Neural cell (in vitro differentiated cells): ENCODE measurements at regions not wholly inside any gene's neighbourhood (a gene's known extent, or its start where the extent isn't known, plus 50 kb on each side); places are given as distances from the start of the nearest gene placed in this dataset.

Experiments
- H2AFZ ChIP-seq: fragments of 200-600, 300-800 bp; sonication (generic), shearing (Covaris generic); 2 replicates; pipeline ENCODE4 v1.6.0; 2014; ENCODE audit warnings: low read depth, mild to moderate bottlenecking, antibody characterized with exemption, low read length, moderate library complexity
- H3F3A ChIP-seq: fragments of 200-600 bp; shearing (Covaris generic); 2 replicates; pipeline ENCODE4 v1.6.1; 2016; ENCODE audit warnings: mild to moderate bottlenecking, moderate library complexity, mixed read lengths, antibody characterized with exemption, low read length; ENCODE audit not compliant: insufficient read depth, poor library complexity, severe bottlenecking
- H3K27ac ChIP-seq: fragments of 200-600, 300-800 bp; sonication (generic), shearing (Covaris generic); 2 replicates; pipeline ENCODE4 v1.5.1; 2014; ENCODE audit warnings: mild to moderate bottlenecking, low read length, moderate library complexity
- H3K27me3 ChIP-seq: fragments of 300-800, 200-600 bp; sonication (generic), shearing (Covaris generic); 2 replicates; pipeline ENCODE4 v1.6.0; 2014; ENCODE audit warnings: mild to moderate bottlenecking, low read depth, low read length, moderate library complexity; ENCODE audit not compliant: insufficient read depth
- H3K36me3 ChIP-seq: fragments of 300-800, 200-600 bp; sonication (generic), shearing (Covaris generic); 2 replicates; pipeline ENCODE4 v1.5.1; 2014; ENCODE audit warnings: mild to moderate bottlenecking, antibody characterized with exemption, low read length, moderate library complexity; ENCODE audit not compliant: insufficient read depth
- H3K4me2 ChIP-seq: fragments of 300-800, 200-600 bp; sonication (generic), shearing (Covaris generic); 2 replicates; pipeline ENCODE4 v1.6.0; 2014; ENCODE audit warnings: mild to moderate bottlenecking, low read length
- H3K4me3 ChIP-seq: fragments of 300-800, 200-600 bp; sonication (generic), shearing (Covaris generic); 2 replicates; pipeline ENCODE4 v1.5.1; 2014; ENCODE audit warnings: mild to moderate bottlenecking, low read length, moderate library complexity
- H3K79me2 ChIP-seq: fragments of 200-600 bp; shearing (Covaris generic); replicated peaks from 2 replicates; pipeline ENCODE4 v1.6.0; 2014; ENCODE audit warnings: mild to moderate bottlenecking, low read length, moderate library complexity; ENCODE audit not compliant: insufficient read depth
- H3K9ac ChIP-seq: fragments of 300-800, 200-600 bp; sonication (generic), shearing (Covaris generic); 2 replicates; pipeline ENCODE4 v1.6.1; 2016; ENCODE audit warnings: mild to moderate bottlenecking, low read length, mixed read lengths
- H3K9me2 ChIP-seq: fragments of 200-600 bp; shearing (Covaris generic); 2 replicates; pipeline ENCODE4 v1.6.1; 2016; ENCODE audit warnings: mild to moderate bottlenecking, low read length, mixed read lengths; ENCODE audit not compliant: insufficient read depth
- H3K9me3 ChIP-seq: fragments of 200-600, 300-800 bp; sonication (generic), shearing (Covaris generic); 2 replicates; pipeline ENCODE4 v1.6.1; 2016; ENCODE audit warnings: mild to moderate bottlenecking, mixed run types, low read length, moderate library complexity, mixed read lengths
- H4K20me1 ChIP-seq: fragments of 200-600 bp; shearing (Covaris generic); 2 replicates; pipeline ENCODE4 v1.6.1; 2016; ENCODE audit warnings: mild to moderate bottlenecking, mixed run types; ENCODE audit not compliant: insufficient read depth
- EP300 ChIP-seq: fragments of 450-650 bp; conservative IDR thresholded peaks from 2 replicates; pipeline ENCODE4 v1.6.1; 2014; ENCODE audit warnings: antibody characterized with exemption, mild to moderate bottlenecking, moderate library complexity; ENCODE audit not compliant: poor library complexity, severe bottlenecking
- EZH2 ChIP-seq: fragments of 200-600, 300-800 bp; shearing (Covaris generic), sonication (generic); IDR thresholded peaks from 2 replicates; pipeline ENCODE4 v1.6.1; 2014; ENCODE audit warnings: antibody characterized with exemption, low read length, borderline replicate concordance, mild to moderate bottlenecking; ENCODE audit not compliant: insufficient read depth, poor library complexity, severe bottlenecking
- MXI1 ChIP-seq: fragments of 450-650 bp; conservative IDR thresholded peaks from 2 replicates; pipeline ENCODE4 v1.6.1; 2014; ENCODE audit warnings: antibody characterized with exemption, mild to moderate bottlenecking; ENCODE audit not compliant: poor library complexity, severe bottlenecking
- POLR2AphosphoS5 ChIP-seq: IDR thresholded peaks from 2 replicates; pipeline ENCODE4 v1.6.1; 2012
- RAD21 ChIP-seq: fragments of 450-650 bp; conservative IDR thresholded peaks from 2 replicates; pipeline ENCODE4 v1.6.1; 2014; ENCODE audit warnings: antibody characterized with exemption, mild to moderate bottlenecking, moderate library complexity
- SMC3 ChIP-seq: fragments of 450-650 bp; conservative IDR thresholded peaks from 2 replicates; pipeline ENCODE4 v1.6.1; 2014; ENCODE audit warnings: antibody characterized with exemption, mild to moderate bottlenecking, moderate library complexity; ENCODE audit not compliant: poor library complexity
- TAF1 ChIP-seq: IDR thresholded peaks from 2 replicates; pipeline ENCODE4 v1.6.1; 2012; ENCODE audit warnings: low read depth
- TF ChIP-seq, protein P1 (sequence below): fragments of 450-650 bp; IDR thresholded peaks from 2 replicates; pipeline ENCODE4 v1.5.1; 2014; ENCODE audit warnings: antibody characterized with exemption, mild to moderate bottlenecking, moderate library complexity; ENCODE audit not compliant: poor library complexity, severe bottlenecking
- TF ChIP-seq, protein P2 (sequence below): IDR thresholded peaks from 2 replicates; pipeline ENCODE4 v1.6.1; 2012; ENCODE audit warnings: borderline replicate concordance

DNA sequence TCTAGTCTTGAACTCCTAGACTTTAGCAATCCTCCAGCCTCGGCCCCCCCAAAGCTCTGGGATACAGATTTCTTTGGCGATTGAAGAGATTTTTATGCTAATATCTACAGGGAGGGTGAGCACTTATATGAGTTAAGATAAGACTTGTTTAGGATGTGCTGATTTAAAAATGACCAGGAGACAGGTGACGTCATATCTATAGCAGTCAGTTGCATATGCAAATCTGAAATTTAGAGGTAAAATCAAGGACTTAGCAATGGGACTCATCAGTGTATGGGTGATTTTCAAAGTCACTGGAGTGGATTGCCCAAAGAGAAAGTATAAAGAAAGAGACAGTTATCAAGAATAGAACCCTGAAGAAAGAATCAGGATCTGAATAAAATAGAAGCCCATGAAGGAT, 394.5 kb downstream of the ADGRL2 start:
- Histone ChIP-seq H3F3A (no peaks in the 10 kb centered on the region), H3K9me3 (no peaks in the 10 kb centered on the region), H3K9me2 (no peaks in the 10 kb centered on the region), H4K20me1 (no peaks in the 10 kb centered on the region), H3K4me2 (no peak overlapping the region), H3K79me2 (no peaks in the 10 kb centered on the region), H2AFZ (no peak overlapping the region), H3K9ac (no peak overlapping the region), H3K36me3 (no peaks in the 10 kb centered on the region), H3K27me3 (no peaks in the 10 kb centered on the region), H3K27ac (no peak overlapping the region), H3K4me3 (no peak overlapping the region)
- TF ChIP-seq POLR2AphosphoS5 (no peak), RAD21 (no peak), TAF1 (no peak), EP300 (no peak), SMC3 (no peak), EZH2 (no peak), MXI1 (no peak)
- TF ChIP-seq, protein P1, sequence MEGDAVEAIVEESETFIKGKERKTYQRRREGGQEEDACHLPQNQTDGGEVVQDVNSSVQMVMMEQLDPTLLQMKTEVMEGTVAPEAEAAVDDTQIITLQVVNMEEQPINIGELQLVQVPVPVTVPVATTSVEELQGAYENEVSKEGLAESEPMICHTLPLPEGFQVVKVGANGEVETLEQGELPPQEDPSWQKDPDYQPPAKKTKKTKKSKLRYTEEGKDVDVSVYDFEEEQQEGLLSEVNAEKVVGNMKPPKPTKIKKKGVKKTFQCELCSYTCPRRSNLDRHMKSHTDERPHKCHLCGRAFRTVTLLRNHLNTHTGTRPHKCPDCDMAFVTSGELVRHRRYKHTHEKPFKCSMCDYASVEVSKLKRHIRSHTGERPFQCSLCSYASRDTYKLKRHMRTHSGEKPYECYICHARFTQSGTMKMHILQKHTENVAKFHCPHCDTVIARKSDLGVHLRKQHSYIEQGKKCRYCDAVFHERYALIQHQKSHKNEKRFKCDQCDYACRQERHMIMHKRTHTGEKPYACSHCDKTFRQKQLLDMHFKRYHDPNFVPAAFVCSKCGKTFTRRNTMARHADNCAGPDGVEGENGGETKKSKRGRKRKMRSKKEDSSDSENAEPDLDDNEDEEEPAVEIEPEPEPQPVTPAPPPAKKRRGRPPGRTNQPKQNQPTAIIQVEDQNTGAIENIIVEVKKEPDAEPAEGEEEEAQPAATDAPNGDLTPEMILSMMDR = no peak
- TF ChIP-seq, protein P2, sequence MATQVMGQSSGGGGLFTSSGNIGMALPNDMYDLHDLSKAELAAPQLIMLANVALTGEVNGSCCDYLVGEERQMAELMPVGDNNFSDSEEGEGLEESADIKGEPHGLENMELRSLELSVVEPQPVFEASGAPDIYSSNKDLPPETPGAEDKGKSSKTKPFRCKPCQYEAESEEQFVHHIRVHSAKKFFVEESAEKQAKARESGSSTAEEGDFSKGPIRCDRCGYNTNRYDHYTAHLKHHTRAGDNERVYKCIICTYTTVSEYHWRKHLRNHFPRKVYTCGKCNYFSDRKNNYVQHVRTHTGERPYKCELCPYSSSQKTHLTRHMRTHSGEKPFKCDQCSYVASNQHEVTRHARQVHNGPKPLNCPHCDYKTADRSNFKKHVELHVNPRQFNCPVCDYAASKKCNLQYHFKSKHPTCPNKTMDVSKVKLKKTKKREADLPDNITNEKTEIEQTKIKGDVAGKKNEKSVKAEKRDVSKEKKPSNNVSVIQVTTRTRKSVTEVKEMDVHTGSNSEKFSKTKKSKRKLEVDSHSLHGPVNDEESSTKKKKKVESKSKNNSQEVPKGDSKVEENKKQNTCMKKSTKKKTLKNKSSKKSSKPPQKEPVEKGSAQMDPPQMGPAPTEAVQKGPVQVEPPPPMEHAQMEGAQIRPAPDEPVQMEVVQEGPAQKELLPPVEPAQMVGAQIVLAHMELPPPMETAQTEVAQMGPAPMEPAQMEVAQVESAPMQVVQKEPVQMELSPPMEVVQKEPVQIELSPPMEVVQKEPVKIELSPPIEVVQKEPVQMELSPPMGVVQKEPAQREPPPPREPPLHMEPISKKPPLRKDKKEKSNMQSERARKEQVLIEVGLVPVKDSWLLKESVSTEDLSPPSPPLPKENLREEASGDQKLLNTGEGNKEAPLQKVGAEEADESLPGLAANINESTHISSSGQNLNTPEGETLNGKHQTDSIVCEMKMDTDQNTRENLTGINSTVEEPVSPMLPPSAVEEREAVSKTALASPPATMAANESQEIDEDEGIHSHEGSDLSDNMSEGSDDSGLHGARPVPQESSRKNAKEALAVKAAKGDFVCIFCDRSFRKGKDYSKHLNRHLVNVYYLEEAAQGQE = no peak

DNA sequence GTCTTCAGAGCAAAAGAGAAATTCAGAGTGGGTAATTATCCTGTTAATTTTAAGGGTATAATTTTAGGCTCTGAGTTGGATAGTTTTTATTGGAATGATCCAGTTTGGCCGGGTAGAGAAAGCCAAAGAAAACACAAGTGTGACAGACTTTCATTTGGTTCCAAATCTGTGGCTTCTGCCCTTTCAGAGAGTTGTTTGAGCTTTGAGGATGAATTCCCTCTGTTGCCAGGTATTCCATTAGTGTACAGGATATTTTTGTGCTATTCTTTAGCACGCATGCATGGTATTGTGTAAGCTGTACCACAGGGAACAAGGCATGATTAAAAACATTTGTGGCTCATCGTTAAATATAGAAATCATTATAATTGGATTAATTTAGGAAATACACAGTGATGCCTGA, 384.4 kb downstream of the ADGRL2 start:
- Histone ChIP-seq H3K36me3 (no peaks in the 10 kb centered on the region), H3K27ac (no peak overlapping the region), H3K4me2 (no peak overlapping the region), H3K9me3 (no peaks in the 10 kb centered on the region), H3K79me2 (no peaks in the 10 kb centered on the region), H3K9ac (no peak overlapping the region), H4K20me1 (no peaks in the 10 kb centered on the region), H2AFZ (no peak overlapping the region), H3K9me2 (no peaks in the 10 kb centered on the region), H3K27me3 (no peaks in the 10 kb centered on the region), H3K4me3 (no peak overlapping the region), H3F3A (no peaks in the 10 kb centered on the region)
- TF ChIP-seq EP300 = no peak
- TF ChIP-seq EZH2 = no peak

GRCh38 chr1:82181846-82182245, 381.1 kb downstream of the ADGRL2 start:
- Histone ChIP-seq H3K4me3 (no peak overlapping the region), H3K27me3 (no peaks in the 10 kb centered on the region), H3K79me2 (no peaks in the 10 kb centered on the region), H3K4me2 (no peak overlapping the region), H4K20me1 (no peaks in the 10 kb centered on the region), H3F3A (no peaks in the 10 kb centered on the region), H3K9ac (no peak overlapping the region), H3K9me3 (no peaks in the 10 kb centered on the region), H3K9me2 (no peaks in the 10 kb centered on the region), H2AFZ (no peak overlapping the region), H3K36me3 (no peaks in the 10 kb centered on the region), H3K27ac (no peak overlapping the region)
- TF ChIP-seq POLR2AphosphoS5 (no peak), TAF1 (no peak), EZH2 (no peak), RAD21 (no peak), EP300 (no peak), MXI1 (no peak), SMC3 (no peak)
- TF ChIP-seq, protein P2 = no peak
- TF ChIP-seq, protein P1 = no peak
